Stimulated activated CD4-positive, alpha-beta T cell treated with anti-CD3 and anti-CD28 coated beads, Interleukin-15, amount 100 ng/mL, for 1 hour (primary cell): ENCODE measurements at regions not wholly inside any gene's neighbourhood (a gene's known extent, or its start where the extent isn't known, plus 50 kb on each side); places are given as distances from the start of the nearest gene placed in this dataset.

Experiments
- DNase-seq, 2 donors: peaks; one replicate each; pipeline ENCODE4 v3.0.0-alpha.2; 2020; ENCODE audit warnings: low read depth in 1 of 2, low spot score in 1 of 2

- DNase-seq: no peak
Observed at GRCh38 chr20:22910287-22910852, 124.7 kb upstream of the SSTR4 start.

GRCh38 chr20:22914291-22914690 lies 120.8 kb upstream of the SSTR4 start:
- DNase-seq: no peak

- no peak for DNase-seq
Observed at GRCh38 chr20:22915512-22915911, 119.6 kb upstream of the SSTR4 start.

GRCh38 chr20:22916021-22916842 lies 118.9 kb upstream of the SSTR4 start:
- no peak for DNase-seq

- no peak for DNase-seq
Observed at GRCh38 chr20:22918286-22918983, 116.7 kb upstream of the SSTR4 start.

GRCh38 chr20:22920898-22921297 lies 114.2 kb upstream of the SSTR4 start:
- no peak for DNase-seq

GRCh38 chr20:22921595-22922421 lies 113.3 kb upstream of the SSTR4 start:
- DNase-seq: no peak

- no peak for DNase-seq
Observed at GRCh38 chr20:22922987-22923386, 112.1 kb upstream of the SSTR4 start.

- DNase-seq: no peak
Observed at GRCh38 chr20:22924046-22924737, 110.9 kb upstream of the SSTR4 start.

GRCh38 chr20:22924949-22925612 lies 110.0 kb upstream of the SSTR4 start:
- DNase-seq: no peak

- DNase-seq: no peak
Observed at GRCh38 chr20:22925613-22925983, 109.5 kb upstream of the SSTR4 start.

GRCh38 chr20:22927537-22927936 lies 107.6 kb upstream of the SSTR4 start:
- DNase-seq: no peak

- DNase-seq: no peak
Observed at GRCh38 chr20:22928679-22929078, 106.4 kb upstream of the SSTR4 start.

GRCh38 chr20:22929661-22930060 lies 105.5 kb upstream of the SSTR4 start:
- DNase-seq: no peak

GRCh38 chr20:22931653-22932608 lies 103.2 kb upstream of the SSTR4 start:
- DNase-seq: no peak

- no peak for DNase-seq
Observed at GRCh38 chr20:22939181-22939580, 95.9 kb upstream of the SSTR4 start.

- DNase-seq: no peak
Observed at GRCh38 chr20:22940350-22940749, 94.8 kb upstream of the SSTR4 start.

GRCh38 chr20:22941550-22941949 lies 93.6 kb upstream of the SSTR4 start:
- no peak for DNase-seq

- DNase-seq: no peak
Observed at GRCh38 chr20:22942742-22943141, 92.4 kb upstream of the SSTR4 start.
